Gastroesophageal sphincter (tissue), 4 donors: ENCODE measurements at regions not wholly inside any gene's neighbourhood (a gene's known extent, or its start where the extent isn't known, plus 50 kb on each side); places are given as distances from the start of the nearest gene placed in this dataset.

Experiments
- ATAC-seq: fragments of 150-250 bp; one replicate; pipeline ENCODE4 v1.9.1; 2016; ENCODE audit warnings: mild to moderate bottlenecking, moderate library complexity
- H3K27ac ChIP-seq, 4 donors: fragments of 200-600 bp; sonication (generic) in 3 of 4; 1 replicate in 3 of 4; 2 replicates in 1 of 4; pipeline ENCODE4 v1.5.1; 2016 to 2019
- H3K27me3 ChIP-seq: fragments of 200-600 bp; sonication (generic); one replicate; pipeline ENCODE4 v1.5.1; 2019
- H3K36me3 ChIP-seq, 2 donors: fragments of 200-600 bp; sonication (generic); one replicate each; pipeline ENCODE4 v1.5.1; 2019; ENCODE audit warnings: control low read depth in 1 of 2
- H3K4me1 ChIP-seq, 3 donors: fragments of 200-600 bp; sonication (generic); 1 replicate in 2 of 3; 2 replicates in 1 of 3; pipeline ENCODE4 v1.5.1; 2016 to 2019; ENCODE audit warnings: control low read depth in 2 of 3
- H3K4me3 ChIP-seq, 2 donors: fragments of 200-600 bp; sonication (generic); one replicate each; pipeline ENCODE4 v1.5.1; 2019; ENCODE audit warnings: mild to moderate bottlenecking in 1 of 2, moderate library complexity in 1 of 2
- H3K9me3 ChIP-seq, 3 donors: fragments of 200-600 bp; sonication (generic); one replicate each; pipeline ENCODE4 v1.5.1; 2017 to 2019; ENCODE audit warnings: control low read depth in 2 of 3
- EP300 ChIP-seq: sonication (generic); formaldehyde crosslinking; IDR thresholded peaks from one replicate; pipeline ENCODE4 v1.6.1; 2017; ENCODE audit warnings: antibody characterized with exemption, mild to moderate bottlenecking
- POLR2A ChIP-seq, 2 donors: fragments of 450-650 bp; IDR thresholded peaks; one replicate each; pipeline ENCODE4 v1.6.1; 2017; ENCODE audit warnings: antibody characterized with exemption in 2 of 2, mild to moderate bottlenecking in 2 of 2, moderate library complexity in 1 of 2
- POLR2AphosphoS5 ChIP-seq: sonication (generic); formaldehyde crosslinking; IDR thresholded peaks from one replicate; pipeline ENCODE4 v1.6.1; 2017; ENCODE audit warnings: antibody characterized with exemption
- WGBS, 2 donors: methylation state at CpG; one replicate each; pipeline ENCODE4 v1.1.5; 2018; ENCODE audit warnings: low coverage in 1 of 2; 5-methylcytosine and 5-hydroxymethylcytosine counted together
- TF ChIP-seq, protein P1 (sequence below), 4 experiments: fragments of 200-600 bp in 2 of 4; fragments of 450-650 bp in 2 of 4; sonication (generic) in 1 of 4; IDR thresholded peaks; one replicate each; pipeline ENCODE4 v1.5.1; 2017 to 2019; ENCODE audit warnings: antibody characterized with exemption in 4 of 4, mild to moderate bottlenecking in 2 of 4, moderate library complexity in 2 of 4

DNA sequence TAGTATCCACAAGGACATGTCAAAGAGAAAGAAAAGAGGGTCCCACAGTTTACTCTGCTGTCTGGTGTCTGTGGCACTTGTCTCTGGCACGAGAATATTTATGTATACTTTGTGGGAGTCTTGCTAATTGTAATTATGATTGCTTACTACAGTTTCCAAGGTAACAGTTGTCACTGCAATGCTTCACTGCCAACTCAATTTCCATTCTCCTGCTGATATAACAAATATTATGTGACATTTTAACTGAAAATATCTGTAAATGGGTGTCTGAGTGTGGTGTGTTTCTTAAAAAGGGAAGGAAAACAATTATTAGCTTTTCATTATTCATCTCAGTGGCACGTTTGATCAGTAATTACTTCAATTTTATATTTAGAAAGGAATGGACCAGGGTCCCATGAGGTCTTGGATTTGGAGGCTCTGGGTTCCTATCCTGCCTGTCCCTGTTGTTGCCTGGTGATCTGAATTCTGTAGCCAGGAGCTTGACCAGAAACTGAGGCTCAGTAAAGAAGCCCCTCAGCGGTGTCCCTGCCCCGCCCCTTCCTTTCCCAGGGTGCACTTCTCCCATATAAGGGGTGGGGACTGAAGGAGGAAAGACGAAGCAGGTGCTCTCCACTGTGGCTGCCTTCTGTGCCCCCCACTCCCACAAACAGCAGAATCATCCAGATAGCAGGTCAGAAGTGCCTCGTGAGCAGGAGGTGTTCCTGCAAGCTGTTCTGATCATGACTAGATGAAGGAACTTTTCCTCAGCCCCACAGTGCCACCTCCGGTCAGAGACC is 137.3 kb upstream of the KIF2A start:
- H3K4me1 ChIP-seq = no peaks in the 10 kb centered on the region

DNA sequence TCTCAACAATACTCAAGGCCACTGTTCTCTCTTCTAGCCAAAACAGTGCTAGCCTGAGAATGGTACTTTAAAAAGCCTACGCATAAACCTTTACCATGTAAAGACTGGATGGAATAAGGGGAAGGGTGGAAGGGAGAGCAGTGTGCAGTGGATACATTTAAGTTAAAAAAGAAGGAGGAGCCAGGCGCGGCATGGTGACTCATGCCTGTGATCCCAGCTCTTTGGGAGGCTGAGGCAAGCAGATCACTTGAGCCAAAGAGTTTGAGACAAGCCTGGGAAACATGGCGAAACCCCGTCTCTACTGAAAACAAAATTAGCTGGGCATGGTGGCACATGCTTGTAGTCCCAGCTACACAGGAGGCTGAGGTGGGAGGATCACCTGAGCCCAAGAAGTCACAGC is 127.7 kb upstream of the KIF2A start:
- Histone ChIP-seq H3K4me3 (no peak overlapping the region), H3K36me3 (no peaks in the 10 kb centered on the region), H3K9me3 (no peaks in the 10 kb centered on the region), H3K27me3 (no peaks in the 10 kb centered on the region), H3K4me1 (no peaks in the 10 kb centered on the region), H3K27ac (no peak overlapping the region)
- WGBS, 2 donors = 67 to 71% methylated on average over 3 to 5 of the region's 5 CpGs
- no peak for TF ChIP-seq POLR2AphosphoS5
- TF ChIP-seq POLR2A (IDR thresholded peaks at IDR 0.05) = no peak
- TF ChIP-seq EP300 = no peak
- TF ChIP-seq, protein P1, sequence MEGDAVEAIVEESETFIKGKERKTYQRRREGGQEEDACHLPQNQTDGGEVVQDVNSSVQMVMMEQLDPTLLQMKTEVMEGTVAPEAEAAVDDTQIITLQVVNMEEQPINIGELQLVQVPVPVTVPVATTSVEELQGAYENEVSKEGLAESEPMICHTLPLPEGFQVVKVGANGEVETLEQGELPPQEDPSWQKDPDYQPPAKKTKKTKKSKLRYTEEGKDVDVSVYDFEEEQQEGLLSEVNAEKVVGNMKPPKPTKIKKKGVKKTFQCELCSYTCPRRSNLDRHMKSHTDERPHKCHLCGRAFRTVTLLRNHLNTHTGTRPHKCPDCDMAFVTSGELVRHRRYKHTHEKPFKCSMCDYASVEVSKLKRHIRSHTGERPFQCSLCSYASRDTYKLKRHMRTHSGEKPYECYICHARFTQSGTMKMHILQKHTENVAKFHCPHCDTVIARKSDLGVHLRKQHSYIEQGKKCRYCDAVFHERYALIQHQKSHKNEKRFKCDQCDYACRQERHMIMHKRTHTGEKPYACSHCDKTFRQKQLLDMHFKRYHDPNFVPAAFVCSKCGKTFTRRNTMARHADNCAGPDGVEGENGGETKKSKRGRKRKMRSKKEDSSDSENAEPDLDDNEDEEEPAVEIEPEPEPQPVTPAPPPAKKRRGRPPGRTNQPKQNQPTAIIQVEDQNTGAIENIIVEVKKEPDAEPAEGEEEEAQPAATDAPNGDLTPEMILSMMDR (IDR thresholded peaks at IDR 0.05) = no peak
- ATAC-seq = no peak

More for the DNA sequence above, 137.3 kb upstream of the KIF2A start:
- H3K9me3 ChIP-seq = no peaks in the 10 kb centered on the region
- 39 to 44% methylated on average over 2 to 3 of the region's 7 CpGs for WGBS, 2 donors
- no peak overlapping the region for H3K27ac ChIP-seq
- no peak overlapping the region for H3K4me3 ChIP-seq
- TF ChIP-seq POLR2AphosphoS5 (no peak), EP300 (no peak), POLR2A (IDR thresholded peaks at IDR 0.05) (no peak)
- TF ChIP-seq, protein P1 (IDR thresholded peaks at IDR 0.05) = no peak
- ATAC-seq = no peak
- peaks cover 6% of the 10 kb centered on the region for H3K27me3 ChIP-seq
- no peaks in the 10 kb centered on the region for H3K36me3 ChIP-seq

DNA sequence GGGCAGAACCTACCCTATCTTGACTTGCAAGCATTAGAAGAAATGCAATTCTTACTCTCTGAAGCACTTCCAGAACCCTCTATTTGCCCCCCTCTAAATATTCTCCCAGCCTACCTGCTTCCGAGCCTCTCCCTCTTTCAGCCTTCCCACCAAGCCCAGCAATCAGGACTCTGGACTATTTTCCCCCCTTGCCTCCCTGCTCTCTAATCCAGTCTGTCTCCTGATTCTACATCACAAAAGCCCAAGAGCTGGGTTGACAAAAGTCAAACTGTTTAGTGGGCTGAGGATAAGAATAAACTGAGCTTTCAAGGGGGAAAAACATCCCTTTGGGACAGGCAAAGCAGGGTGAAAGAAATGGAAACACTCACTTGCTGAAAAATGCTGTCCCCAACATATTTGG is 123.2 kb upstream of the KIF2A start:
- Histone ChIP-seq H3K4me1 (no peaks in the 10 kb centered on the region), H3K36me3 (no peaks in the 10 kb centered on the region), H3K9me3 (no peaks in the 10 kb centered on the region), H3K27me3 (no peaks in the 10 kb centered on the region), H3K4me3 (no peak overlapping the region), H3K27ac (no peak overlapping the region)
- TF ChIP-seq POLR2AphosphoS5 (no peak), EP300 (no peak), POLR2A (IDR thresholded peaks at IDR 0.05) (no peak)
- TF ChIP-seq, protein P1 (IDR thresholded peaks at IDR 0.05) = no peak
- 75 to 86% methylated on average over 1 of the region's 1 CpG for WGBS, 2 donors
- no peak for ATAC-seq

DNA sequence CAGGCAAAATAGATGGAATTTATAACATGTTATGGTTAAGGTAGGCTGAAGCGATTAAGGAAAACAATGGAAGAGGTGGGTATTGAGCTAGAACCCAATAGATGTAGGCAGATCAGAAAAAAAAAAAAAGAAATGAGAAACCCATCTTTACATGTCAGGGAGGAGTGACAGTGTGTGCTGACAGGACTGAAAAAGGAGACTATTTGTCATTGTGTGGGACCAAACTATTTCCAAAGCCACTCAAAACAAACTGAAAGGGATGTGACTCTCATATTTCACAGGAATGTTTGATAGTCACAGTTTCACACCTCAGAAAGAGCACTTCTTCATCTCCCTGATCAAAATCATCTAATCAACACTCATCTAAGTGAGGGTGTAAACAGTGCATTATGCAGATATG is 122.3 kb upstream of the KIF2A start:
- no peak overlapping the region for H3K27ac ChIP-seq
- WGBS, 2 donors = 88 to 90% methylated on average over 1 of the region's 1 CpG
- H3K4me1 ChIP-seq = no peaks in the 10 kb centered on the region
- H3K27me3 ChIP-seq = no peaks in the 10 kb centered on the region
- no peak for ATAC-seq
- H3K9me3 ChIP-seq = no peaks in the 10 kb centered on the region
- no peak for TF ChIP-seq POLR2AphosphoS5
- no peak for TF ChIP-seq POLR2A (IDR thresholded peaks at IDR 0.05)
- no peak for TF ChIP-seq EP300
- TF ChIP-seq, protein P1 (IDR thresholded peaks at IDR 0.05) = no peak
- H3K4me3 ChIP-seq = no peak overlapping the region
- H3K36me3 ChIP-seq = no peaks in the 10 kb centered on the region

DNA sequence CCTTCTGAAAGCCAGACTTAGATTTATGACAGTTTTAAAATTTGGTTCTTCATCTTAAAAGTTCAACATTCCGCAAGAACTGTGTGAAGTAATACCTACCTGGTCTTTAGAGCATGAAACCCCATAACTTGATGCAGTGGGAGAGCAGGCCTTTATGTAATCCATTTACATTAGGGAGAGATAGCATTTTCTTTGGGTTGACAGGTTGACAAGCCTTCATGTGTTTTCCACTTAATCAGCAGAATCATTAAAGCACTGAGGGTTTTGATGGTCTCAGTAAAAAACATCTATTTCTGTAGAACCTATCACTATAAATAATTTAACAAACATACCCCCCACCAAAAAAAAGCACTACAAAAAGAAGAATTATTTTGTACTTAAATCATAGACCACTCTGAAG is 121.6 kb upstream of the KIF2A start:
- Histone ChIP-seq H3K4me3 (no peak overlapping the region), H3K27ac (no peak overlapping the region), H3K9me3 (no peaks in the 10 kb centered on the region), H3K4me1 (no peaks in the 10 kb centered on the region), H3K27me3 (no peaks in the 10 kb centered on the region), H3K36me3 (no peaks in the 10 kb centered on the region)
- no peak for ATAC-seq
- WGBS, 2 donors = 80 to 83% methylated on average over 1 of the region's 1 CpG
- no peak for TF ChIP-seq POLR2A (IDR thresholded peaks at IDR 0.05)
- no peak for TF ChIP-seq EP300
- TF ChIP-seq, protein P1 (IDR thresholded peaks at IDR 0.05) = no peak
- TF ChIP-seq POLR2AphosphoS5 = no peak
